Inflammatory macrophage treated with lipopolysaccharide for 1 hour (primary cell): ENCODE measurements at regions not wholly inside any gene's neighbourhood (a gene's known extent, or its start where the extent isn't known, plus 50 kb on each side); places are given as distances from the start of the nearest gene placed in this dataset.
A peak's percentile ranks its signal among the peaks of the same experiment; 100 is the strongest.

ENCODE experiments used
- DNase-seq, 2 donors: peaks; one replicate each; pipeline ENCODE4 v3.0.0-alpha.2; 2020 to 2022

GRCh38 chr1:209045331-209046057 lies 538.0 kb upstream of the CAMK1G start:
- DNase-seq, result no peak

GRCh38 chr1:209046058-209046417 lies 537.5 kb upstream of the CAMK1G start:
- no peak for DNase-seq

GRCh38 chr1:209046935-209047334 lies 536.6 kb upstream of the CAMK1G start:
- DNase-seq, result no peak

DNA sequence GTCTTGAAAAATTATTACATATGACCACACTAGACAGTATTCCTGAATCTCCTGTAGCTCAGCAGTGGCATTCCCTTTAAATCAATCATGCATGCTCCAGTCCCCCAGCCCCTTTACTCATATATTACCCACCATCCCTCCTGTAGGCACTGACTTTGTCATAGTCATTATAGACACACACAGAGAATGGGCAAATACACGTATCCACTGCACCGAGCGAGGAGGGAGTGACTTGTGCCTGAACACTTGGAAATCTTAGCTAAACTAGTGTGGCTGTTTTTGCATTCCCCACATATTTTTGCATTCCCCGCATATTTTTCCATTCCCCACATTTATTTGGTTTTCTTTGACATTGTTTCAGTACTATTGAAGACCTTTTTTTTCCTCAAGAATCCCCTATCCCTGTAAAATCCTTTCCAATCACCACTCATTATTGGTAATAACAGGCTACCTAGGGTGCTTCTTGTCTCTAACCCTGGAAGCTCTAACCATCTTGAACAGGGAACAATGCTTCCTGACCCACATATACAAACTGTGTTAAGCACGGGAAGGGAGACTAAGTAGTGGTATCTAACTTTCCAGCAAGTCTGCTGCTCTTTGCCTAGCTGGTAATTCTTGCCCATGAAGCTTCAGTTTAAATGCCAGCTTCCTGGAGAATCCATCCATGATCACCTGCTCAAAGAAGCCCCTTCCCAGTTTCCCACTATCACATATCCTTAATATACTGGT lies 534.4 kb upstream of the CAMK1G start:
- DNase-seq, result no peak

DNA sequence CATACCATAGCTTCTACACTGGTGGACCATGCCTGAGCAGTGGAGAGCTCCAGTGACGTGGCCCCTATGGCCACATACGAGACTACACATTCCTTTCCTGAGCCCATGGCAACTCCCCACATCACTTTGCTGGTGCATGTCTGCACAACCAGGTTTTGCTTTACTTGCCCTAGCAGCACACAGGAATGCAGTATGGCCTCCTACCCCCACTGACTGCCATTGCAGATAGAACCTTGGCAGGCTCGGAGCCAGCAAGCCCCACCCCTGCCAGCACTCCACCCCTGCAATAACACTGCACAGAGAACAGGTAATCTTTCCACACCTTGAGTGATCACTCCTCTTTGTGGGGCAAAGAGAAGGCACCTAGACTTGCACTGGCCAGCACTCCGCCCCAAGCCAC lies 531.9 kb upstream of the CAMK1G start:
- no peak for DNase-seq

- DNase-seq, result no peak
Observed at GRCh38 chr1:209053587-209053986, 529.9 kb upstream of the CAMK1G start.

- no peak for DNase-seq
Observed at GRCh38 chr1:209057083-209057482, 526.4 kb upstream of the CAMK1G start.

- peak; percentile 10 to 34 for DNase-seq
Observed at GRCh38 chr1:209057901-209058300, 525.6 kb upstream of the CAMK1G start.

GRCh38 chr1:209059376-209059775 lies 524.1 kb upstream of the CAMK1G start:
- DNase-seq, result no peak

DNA sequence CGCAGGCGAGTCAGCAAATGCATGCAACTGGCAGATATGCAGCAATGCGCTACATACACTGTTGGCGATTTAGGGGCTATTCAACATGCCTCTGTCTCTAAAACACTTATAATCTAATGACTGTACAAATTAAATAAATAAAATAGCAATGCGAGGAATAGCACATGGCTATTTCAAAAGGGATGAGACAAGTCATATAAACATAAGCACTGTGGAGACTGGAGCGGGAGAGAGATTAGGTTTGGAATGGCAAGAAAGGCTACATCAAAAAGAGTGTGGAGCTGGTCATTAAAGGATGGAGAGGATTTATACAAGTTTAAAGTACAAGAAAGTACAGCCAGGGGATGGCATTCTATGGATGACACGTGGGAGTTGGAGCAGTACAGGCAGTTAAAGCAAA lies 523.5 kb upstream of the CAMK1G start:
- DNase-seq, result no peak

DNA sequence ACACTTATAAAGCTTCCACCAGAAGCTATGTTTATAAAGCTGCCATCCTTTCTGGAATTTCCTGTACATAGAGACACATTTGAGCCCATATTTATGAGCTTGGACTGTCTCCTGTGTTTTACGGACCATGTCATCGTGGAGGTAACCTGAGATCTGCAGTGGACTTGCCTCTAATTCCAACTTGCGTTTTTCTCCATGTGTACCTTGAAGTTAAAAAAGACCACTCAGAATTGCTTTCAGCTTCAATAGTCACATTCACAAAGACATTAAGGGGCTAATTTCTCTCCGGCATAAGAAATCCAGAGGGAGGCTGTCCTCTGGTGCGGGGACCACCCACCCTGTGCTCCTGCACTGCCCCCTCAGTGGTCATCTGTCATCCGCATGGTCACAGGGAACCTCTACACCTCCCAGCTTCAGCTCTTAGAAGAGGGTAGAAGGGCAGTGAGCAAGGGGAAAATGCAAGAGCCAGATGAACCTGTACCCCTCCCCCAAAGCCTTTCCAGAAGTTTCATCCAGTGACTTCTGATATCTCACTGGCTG lies 521.4 kb upstream of the CAMK1G start:
- no peak for DNase-seq

DNA sequence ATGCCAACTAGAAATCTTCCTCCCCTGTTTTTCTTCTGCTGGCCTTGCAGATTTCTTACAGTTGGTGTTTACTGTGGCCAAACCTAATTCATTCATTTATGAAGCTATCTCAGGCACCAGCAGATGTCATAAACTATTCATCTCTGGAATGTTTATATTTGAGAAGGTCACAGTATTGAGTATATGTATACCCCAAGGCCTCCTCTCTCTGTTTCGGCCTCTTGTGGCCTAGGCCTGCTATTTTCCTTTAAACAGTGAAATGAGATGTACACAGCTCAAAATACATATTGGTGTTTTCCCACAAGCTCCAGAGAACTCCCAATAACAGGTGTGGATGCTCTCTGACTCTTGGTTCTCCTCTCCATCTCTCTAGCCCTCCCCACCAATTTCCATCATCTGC lies 520.7 kb upstream of the CAMK1G start:
- no peak for DNase-seq

GRCh38 chr1:209063767-209064659 lies 519.5 kb upstream of the CAMK1G start:
- no peak for DNase-seq

- DNase-seq, result no peak
Observed at GRCh38 chr1:209064850-209065706, 518.4 kb upstream of the CAMK1G start.

GRCh38 chr1:209072481-209072880 lies 511.0 kb upstream of the CAMK1G start:
- no peak for DNase-seq

DNA sequence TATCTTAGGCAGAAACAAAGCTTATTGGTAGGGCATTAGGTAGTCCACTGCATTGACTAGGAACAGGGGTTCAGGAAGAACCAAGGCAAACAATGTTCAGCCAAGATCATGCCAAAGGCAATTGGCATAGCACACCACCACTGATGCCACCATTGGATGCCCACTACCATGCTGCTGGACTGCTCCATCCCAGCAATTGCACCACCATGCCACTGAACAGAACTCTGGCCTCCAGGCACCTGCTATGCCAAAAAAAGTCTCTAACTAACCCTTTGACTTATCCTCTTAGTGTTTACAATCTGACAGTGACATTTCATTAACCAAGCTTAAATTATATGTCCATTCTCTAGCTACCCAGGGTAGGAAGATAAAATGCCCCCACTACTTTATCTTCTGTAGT lies 509.6 kb upstream of the CAMK1G start:
- no peak for DNase-seq

DNA sequence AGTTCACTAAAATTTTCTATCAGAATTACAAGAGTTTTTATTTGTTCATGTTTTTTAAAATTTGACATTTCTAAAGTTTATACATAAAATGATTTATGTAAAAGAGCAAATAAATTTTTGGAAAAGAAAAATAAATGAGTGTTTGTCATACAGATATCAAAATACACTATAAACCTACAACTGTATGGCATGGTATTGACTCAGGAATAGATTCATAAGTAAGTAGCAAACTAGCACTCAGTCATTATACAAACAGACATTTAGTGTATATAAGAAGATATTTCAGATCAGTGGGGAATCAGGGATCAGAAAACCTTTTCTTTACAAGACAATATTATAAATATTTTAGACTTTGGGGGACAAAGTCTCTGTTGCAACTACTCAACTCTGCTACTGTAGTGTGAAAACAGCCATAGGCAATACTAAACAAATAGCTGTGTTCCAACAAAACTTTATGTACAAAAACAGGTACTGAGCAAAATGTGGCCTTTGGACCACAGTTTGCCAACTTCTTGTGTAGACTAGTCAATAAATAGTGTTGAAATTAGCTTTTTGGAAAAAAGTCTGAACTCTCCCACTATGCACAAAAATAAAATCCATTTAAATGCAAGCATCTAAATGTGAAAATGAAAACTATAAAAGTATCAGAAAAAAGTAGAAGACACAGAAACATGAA lies 508.8 kb upstream of the CAMK1G start:
- DNase-seq, result no peak

GRCh38 chr1:209076688-209077087 lies 506.8 kb upstream of the CAMK1G start:
- DNase-seq, result peak in 1 of 2 donors; percentile 5

DNA sequence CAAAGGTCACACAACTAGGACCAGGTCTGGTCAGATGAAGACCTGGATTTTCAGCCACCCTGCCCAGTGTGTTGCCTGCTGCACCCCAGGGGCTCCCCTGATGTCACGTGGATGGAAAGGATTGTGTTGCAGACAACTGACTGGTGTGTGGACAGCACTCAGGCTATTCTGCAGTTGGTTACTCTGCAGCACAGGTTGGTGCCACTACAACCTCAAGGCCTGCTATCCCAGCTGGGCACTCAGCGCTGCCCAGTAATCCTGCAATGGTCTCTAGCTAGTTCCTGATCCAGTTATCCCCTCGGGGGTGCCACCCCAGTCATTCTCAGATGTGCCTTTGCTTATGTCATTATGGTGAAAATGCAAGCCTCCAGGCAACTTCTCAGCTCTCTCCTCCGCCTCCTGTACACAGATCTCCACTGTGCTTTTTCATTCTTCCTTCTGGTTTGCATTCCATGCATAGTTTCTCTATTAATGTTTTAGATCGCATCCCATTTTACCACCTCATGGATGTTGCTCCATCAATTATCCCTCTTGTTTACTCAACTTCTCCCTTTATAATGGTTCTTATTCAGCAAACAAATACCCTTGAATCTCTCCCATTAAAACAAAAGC lies 503.2 kb upstream of the CAMK1G start:
- no peak for DNase-seq

- DNase-seq, result no peak
Observed at GRCh38 chr1:209086486-209087192, 496.9 kb upstream of the CAMK1G start.

GRCh38 chr1:209094384-209094783 lies 489.1 kb upstream of the CAMK1G start:
- DNase-seq, result no peak
